H1 (cell line): ENCODE measurements at regions not wholly inside any gene's neighbourhood (a gene's known extent, or its start where the extent isn't known, plus 50 kb on each side); places are given as distances from the start of the nearest gene placed in this dataset.
"Not testable (repeated sequence)": the region's sequence is repeated elsewhere in the genome, so short reads cannot be mapped to it uniquely, and the experiment has no call there.

Experiments
- CTCF ChIA-PET: fragments of 300-600 bp; sonication (Branson Sonifier 250); formaldehyde crosslinking; loops from one replicate; lab custom pipeline; 2021; ENCODE audit not compliant: partially characterized antibody; lab: Charles Lee
- POLR2A ChIA-PET: fragments of 300-600 bp; sonication (Branson Sonifier 250); formaldehyde crosslinking; loops from one replicate; lab custom pipeline; 2021; ENCODE audit warnings: inconsistent platforms; ENCODE audit not compliant: partially characterized antibody; lab: Charles Lee
- DNase-seq, 2 experiments: peaks; one replicate each; pipeline versions ENCODE4 v3.0.0 to v3.0.0-alpha.2; 2010 to 2022; ENCODE audit warnings: low spot score in 2 of 2, low read depth in 1 of 2, mixed read lengths in 1 of 2
- FAIRE-seq: peaks from 2 replicates; lab custom pipeline; 2011; peaks lifted over from hg19 to GRCh38; lab: Jason Lieb, UNC
- H2AFZ ChIP-seq: 2 replicates; pipeline ENCODE4 v1.8.1; 2012; ENCODE audit warnings: low read length, inconsistent platforms
- H2AK5ac ChIP-seq: 2 replicates; pipeline ENCODE4 v1.6.1; 2013; ENCODE audit warnings: low read depth, low read length
- H2BK120ac ChIP-seq: replicated peaks from 2 replicates; pipeline ENCODE3; 2013; ENCODE audit warnings: low read depth, low read length, inconsistent platforms
- H2BK12ac ChIP-seq: 2 replicates; pipeline ENCODE4 v1.6.1; 2013; ENCODE audit warnings: low read depth, low read length
- H2BK15ac ChIP-seq: 2 replicates; pipeline ENCODE4 v1.6.1; 2013; ENCODE audit warnings: low read length
- H2BK20ac ChIP-seq: 2 replicates; pipeline ENCODE4 v1.6.1; 2013; ENCODE audit warnings: low read length
- H2BK5ac ChIP-seq: 2 replicates; pipeline ENCODE4 v1.6.1; 2013; ENCODE audit warnings: low read depth, low read length
- H3K14ac ChIP-seq: 2 replicates; pipeline ENCODE4 v1.6.1; 2013; ENCODE audit warnings: inconsistent platforms; ENCODE audit not compliant: insufficient read length
- H3K18ac ChIP-seq: 2 replicates; pipeline ENCODE4 v1.6.1; 2013; ENCODE audit warnings: low read length; ENCODE audit errors: extremely low read depth
- H3K23ac ChIP-seq: 2 replicates; pipeline ENCODE4 v1.6.1; 2013; ENCODE audit warnings: inconsistent platforms; ENCODE audit not compliant: insufficient read length
- H3K23me2 ChIP-seq: 2 replicates; pipeline ENCODE4 v1.6.1; 2013; ENCODE audit warnings: low read depth, low read length
- H3K27ac ChIP-seq: 2 replicates; pipeline ENCODE4 v1.6.1; 2011; ENCODE audit warnings: low read depth, low read length, inconsistent platforms
- H3K27me3 ChIP-seq, 4 experiments: replicated peaks in 1 of 4; 1 replicate in 1 of 4; 2 replicates in 3 of 4; pipeline versions ENCODE4 v1.6.1 to v1.8.1; 2011 to 2013; ENCODE audit warnings: low read length in 3 of 4, mild to moderate bottlenecking in 3 of 4, inconsistent platforms in 2 of 4, mixed read lengths in 2 of 4, moderate library complexity in 1 of 4; ENCODE audit not compliant: control insufficient read depth in 3 of 4, insufficient read depth in 3 of 4; ENCODE audit errors: extremely low read depth in 1 of 4
- H3K36me3 ChIP-seq, 4 experiments: 2 replicates each; pipeline versions ENCODE4 v1.6.1 to v1.8.1; 2011 to 2013; ENCODE audit warnings: mild to moderate bottlenecking in 4 of 4, low read length in 3 of 4, moderate library complexity in 2 of 4, control low read depth in 1 of 4, inconsistent platforms in 1 of 4; ENCODE audit not compliant: insufficient read depth in 4 of 4, control insufficient read depth in 2 of 4
- H3K4ac ChIP-seq: replicated peaks from 2 replicates; pipeline ENCODE3; 2013; ENCODE audit warnings: low read length, low read depth, mixed read lengths, inconsistent platforms; ENCODE audit not compliant: insufficient read length
- H3K4me1 ChIP-seq, 4 experiments: replicated peaks in 1 of 4; 1 replicate in 1 of 4; 2 replicates in 3 of 4; pipeline versions ENCODE4 v1.6.1 to v1.8.1; 2011 to 2013; ENCODE audit warnings: low read length in 3 of 4, inconsistent platforms in 2 of 4, mixed read lengths in 1 of 4; ENCODE audit not compliant: insufficient read depth in 4 of 4, control insufficient read depth in 3 of 4
- H3K4me2 ChIP-seq, 2 experiments: 2 replicates each; pipeline versions ENCODE4 v1.6.1 to v1.8.1; 2011 to 2013; ENCODE audit warnings: low read depth in 2 of 2, low read length in 2 of 2, control low read depth in 1 of 2, inconsistent platforms in 1 of 2, mild to moderate bottlenecking in 1 of 2; ENCODE audit not compliant: insufficient read depth in 1 of 2
- H3K4me3 ChIP-seq, 4 experiments: fragments of 200-600, 300-600 bp in 1 of 4; sonication (generic), shearing (Covaris generic), sonication (Bioruptor Twin) in 1 of 4; 2 replicates each; pipeline versions ENCODE4 v1.5.1 to v1.8.1; 2011 to 2016; ENCODE audit warnings: low read length in 4 of 4, low read depth in 3 of 4, control low read depth in 2 of 4, inconsistent platforms in 2 of 4, mild to moderate bottlenecking in 2 of 4, mixed read lengths in 1 of 4, moderate library complexity in 1 of 4; ENCODE audit not compliant: insufficient read depth in 2 of 4; ENCODE audit errors: extremely low read depth in 1 of 4
- H3K56ac ChIP-seq: replicated peaks from 2 replicates; pipeline ENCODE3; 2013; ENCODE audit warnings: low read depth, mild to moderate bottlenecking, mixed read lengths, low read length, inconsistent platforms; ENCODE audit not compliant: insufficient read length
- H3K79me1 ChIP-seq: 2 replicates; pipeline ENCODE4 v1.6.1; 2013; ENCODE audit warnings: low read depth, low read length, control low read depth
- H3K79me2 ChIP-seq, 2 experiments: 2 replicates each; pipeline versions ENCODE4 v1.6.1 to v1.8.1; 2012 to 2013; ENCODE audit warnings: low read length in 2 of 2, mild to moderate bottlenecking in 2 of 2, inconsistent platforms in 1 of 2; ENCODE audit not compliant: insufficient read depth in 2 of 2, control insufficient read depth in 1 of 2
- H3K9ac ChIP-seq, 4 experiments: replicated peaks in 1 of 4; 1 replicate in 1 of 4; 2 replicates in 3 of 4; pipeline versions ENCODE4 v1.6.1 to v1.8.1; 2011 to 2013; ENCODE audit warnings: low read depth in 3 of 4, low read length in 3 of 4, control low read depth in 2 of 4, mild to moderate bottlenecking in 2 of 4, moderate library complexity in 2 of 4, inconsistent platforms in 1 of 4; ENCODE audit errors: extremely low read depth in 1 of 4
- H3K9me3 ChIP-seq, 2 experiments: 2 replicates each; pipeline versions ENCODE4 v1.6.1 to v1.8.1; 2012 to 2013; ENCODE audit warnings: mild to moderate bottlenecking in 2 of 2, moderate library complexity in 2 of 2, control low read depth in 1 of 2, inconsistent platforms in 1 of 2, low read depth in 1 of 2, low read length in 1 of 2, mixed read lengths in 1 of 2; ENCODE audit not compliant: insufficient read depth in 2 of 2
- H4K20me1 ChIP-seq, 2 experiments: replicated peaks in 1 of 2; 2 replicates each; pipeline versions ENCODE3 to v1.8.1; 2011 to 2013; ENCODE audit warnings: inconsistent platforms in 2 of 2, low read length in 2 of 2, mild to moderate bottlenecking in 1 of 2; ENCODE audit not compliant: insufficient read depth in 2 of 2, control insufficient read depth in 1 of 2
- H4K5ac ChIP-seq: 2 replicates; pipeline ENCODE4 v1.6.1; 2013; ENCODE audit warnings: low read length, low read depth, mixed read lengths, inconsistent platforms; ENCODE audit not compliant: insufficient read length
- H4K8ac ChIP-seq: 2 replicates; pipeline ENCODE4 v1.8.0; 2013; ENCODE audit warnings: mild to moderate bottlenecking, moderate library complexity, low read length, inconsistent platforms; ENCODE audit not compliant: insufficient read depth; ENCODE audit errors: extremely low read depth
- H4K91ac ChIP-seq: replicated peaks from 2 replicates; pipeline ENCODE3; 2013; ENCODE audit warnings: low read length, mixed read lengths, inconsistent platforms; ENCODE audit not compliant: insufficient read length
- EP300 ChIP-seq, 2 experiments: IDR thresholded peaks; 1 replicate in 1 of 2; 2 replicates in 1 of 2; pipeline ENCODE4 v1.6.1; 2011 to 2012; ENCODE audit warnings: low read depth in 2 of 2, low read length in 2 of 2, mild to moderate bottlenecking in 2 of 2, borderline replicate concordance in 1 of 2, inconsistent platforms in 1 of 2, moderate library complexity in 1 of 2
- WGBS, 2 experiments: shearing (Covaris generic) in 1 of 2; methylation state at CpG; one replicate each; pipeline versions ENCODE4 v1.1.6 to v1.1.7; 2013 to 2015; ENCODE audit warnings: low lambda C conversion rate in 2 of 2, mixed read lengths in 2 of 2, inconsistent platforms in 1 of 2, low coverage in 1 of 2, missing lambda C conversion rate in 1 of 2; ENCODE audit not compliant: insufficient replicate concordance in 2 of 2, insufficient coverage in 1 of 2, insufficient read length in 1 of 2; ENCODE audit errors: extremely low coverage in 1 of 2, missing lambda C conversion rate in 1 of 2; 5-methylcytosine and 5-hydroxymethylcytosine counted together

DNA sequence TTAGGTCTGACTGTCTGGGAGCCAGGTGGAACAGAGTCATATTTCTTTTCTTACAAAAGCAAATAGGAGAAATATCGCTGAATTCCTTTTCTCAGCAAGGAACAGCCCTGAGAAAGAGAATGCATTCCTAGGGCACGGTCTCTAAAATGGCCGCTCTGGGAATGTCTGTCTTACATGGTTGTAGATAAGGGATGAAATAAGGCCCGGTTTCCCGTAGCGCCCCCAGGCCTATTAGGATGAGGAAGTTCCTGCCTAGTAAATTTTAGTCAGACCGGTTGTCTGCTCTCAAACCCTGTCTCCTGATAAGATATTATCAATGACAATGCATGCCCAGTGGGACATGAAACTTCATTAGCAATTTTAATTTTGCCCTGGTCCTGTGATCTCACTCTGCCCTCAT lies 54.0 kb upstream of the SYNDIG1 start:
- H3K23me2 ChIP-seq, H2BK5ac ChIP-seq, H2BK12ac ChIP-seq, FAIRE-seq, H3K14ac ChIP-seq, H2AK5ac ChIP-seq, H4K5ac ChIP-seq, H2BK15ac ChIP-seq, H3K9ac ChIP-seq, H3K36me3 ChIP-seq, H3K4me1 ChIP-seq, H4K8ac ChIP-seq, H3K27ac ChIP-seq, DNase-seq, H3K23ac ChIP-seq, H3K4me2 ChIP-seq, H3K4me3 ChIP-seq, H4K20me1 ChIP-seq, H3K79me2 ChIP-seq, H2BK120ac ChIP-seq, H3K27me3 ChIP-seq, H3K18ac ChIP-seq, H2BK20ac ChIP-seq, POLR2A ChIA-PET, H3K4ac ChIP-seq, H3K79me1 ChIP-seq, H4K91ac ChIP-seq, H3K56ac ChIP-seq, H2AFZ ChIP-seq: not testable (repeated sequence)
- 75% methylated on average over 7 of the region's 7 CpGs; no CpG with 5 or more reads in 1 of the 2 experiments for WGBS, 2 experiments
- peaks cover 23 to 32% of the 10 kb centered on the region in 2 experiments for H3K9me3 ChIP-seq
- TF ChIP-seq EP300 (IDR thresholded peaks at IDR 0.05; ENCODE audit: borderline replicate concordance in 1 of 2, low read depth in 2 of 2, low read length in 2 of 2): peak in 1 of 2 experiments; percentile 93; a peak in 1 of 3 replicates
- CTCF ChIA-PET: interaction anchor here (0.7 kb wide), 1 partner anchor 207 kb away, joined by 3 read pairs; no protein-coding TSS in a partner anchor
